D721Med (cell line): ENCODE measurements at regions not wholly inside any gene's neighbourhood (a gene's known extent, or its start where the extent isn't known, plus 50 kb on each side); places are given as distances from the start of the nearest gene placed in this dataset.

ENCODE experiments used
- DNase-seq: peaks from one replicate; pipeline ENCODE4 v3.0.0; 2011; ENCODE audit warnings: low spot score; ENCODE audit not compliant: insufficient read length
- FAIRE-seq: peaks from 2 replicates; lab custom pipeline; 2011; peaks lifted over from hg19 to GRCh38; lab: Jason Lieb, UNC
- TF ChIP-seq, protein P1 (sequence below): IDR thresholded peaks from 2 replicates; pipeline ENCODE4 v1.5.1; 2012; ENCODE audit warnings: mild to moderate bottlenecking, control low read depth; ENCODE audit not compliant: insufficient read depth; ENCODE audit errors: missing control alignments

- no peak for DNase-seq
- TF ChIP-seq, protein P1, sequence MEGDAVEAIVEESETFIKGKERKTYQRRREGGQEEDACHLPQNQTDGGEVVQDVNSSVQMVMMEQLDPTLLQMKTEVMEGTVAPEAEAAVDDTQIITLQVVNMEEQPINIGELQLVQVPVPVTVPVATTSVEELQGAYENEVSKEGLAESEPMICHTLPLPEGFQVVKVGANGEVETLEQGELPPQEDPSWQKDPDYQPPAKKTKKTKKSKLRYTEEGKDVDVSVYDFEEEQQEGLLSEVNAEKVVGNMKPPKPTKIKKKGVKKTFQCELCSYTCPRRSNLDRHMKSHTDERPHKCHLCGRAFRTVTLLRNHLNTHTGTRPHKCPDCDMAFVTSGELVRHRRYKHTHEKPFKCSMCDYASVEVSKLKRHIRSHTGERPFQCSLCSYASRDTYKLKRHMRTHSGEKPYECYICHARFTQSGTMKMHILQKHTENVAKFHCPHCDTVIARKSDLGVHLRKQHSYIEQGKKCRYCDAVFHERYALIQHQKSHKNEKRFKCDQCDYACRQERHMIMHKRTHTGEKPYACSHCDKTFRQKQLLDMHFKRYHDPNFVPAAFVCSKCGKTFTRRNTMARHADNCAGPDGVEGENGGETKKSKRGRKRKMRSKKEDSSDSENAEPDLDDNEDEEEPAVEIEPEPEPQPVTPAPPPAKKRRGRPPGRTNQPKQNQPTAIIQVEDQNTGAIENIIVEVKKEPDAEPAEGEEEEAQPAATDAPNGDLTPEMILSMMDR = no peak
- no peak for FAIRE-seq
These were observed 96.5 kb upstream of the SLCO6A1 start for GRCh38 chr5:102595332-102595731.

- TF ChIP-seq, protein P1 = no peak
- DNase-seq (no peak), FAIRE-seq (no peak)
These were observed 97.3 kb upstream of the SLCO6A1 start for GRCh38 chr5:102596113-102596512.

GRCh38 chr5:102596951-102597350 lies 98.2 kb upstream of the SLCO6A1 start:
- DNase-seq (no peak), FAIRE-seq (no peak)

DNA sequence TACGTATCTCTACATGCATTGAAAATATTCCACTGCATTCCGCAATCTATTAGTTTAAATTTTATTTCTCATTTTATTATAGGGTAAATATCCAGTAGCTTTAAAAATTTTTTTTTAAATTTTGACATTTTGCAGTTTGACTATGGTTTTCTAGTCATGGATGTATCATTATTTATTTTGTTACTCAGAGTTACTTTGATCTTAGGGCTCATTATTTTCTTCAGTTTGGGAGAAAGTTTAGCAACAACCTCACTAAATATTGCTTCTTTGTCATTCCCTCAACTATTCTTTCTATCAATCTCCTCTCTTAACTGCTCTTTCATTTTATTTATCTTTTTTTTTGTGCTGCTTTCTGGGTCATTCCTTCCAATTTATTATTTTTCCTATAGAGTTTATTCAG lies 100.5 kb upstream of the SLCO6A1 start:
- TF ChIP-seq, protein P1 = no peak
- FAIRE-seq (no peak), DNase-seq (no peak)

More at GRCh38 chr5:102596951-102597350, 98.2 kb upstream of the SLCO6A1 start:
- TF ChIP-seq, protein P1 = no peak

- TF ChIP-seq, protein P1 = no peak
- no peak for FAIRE-seq
- no peak for DNase-seq
These were observed 102.2 kb upstream of the SLCO6A1 start for GRCh38 chr5:102600964-102601363.

- DNase-seq (no peak), FAIRE-seq (no peak)
- TF ChIP-seq, protein P1 = no peak
These were observed 104.9 kb upstream of the SLCO6A1 start for GRCh38 chr5:102603670-102604069.

DNA sequence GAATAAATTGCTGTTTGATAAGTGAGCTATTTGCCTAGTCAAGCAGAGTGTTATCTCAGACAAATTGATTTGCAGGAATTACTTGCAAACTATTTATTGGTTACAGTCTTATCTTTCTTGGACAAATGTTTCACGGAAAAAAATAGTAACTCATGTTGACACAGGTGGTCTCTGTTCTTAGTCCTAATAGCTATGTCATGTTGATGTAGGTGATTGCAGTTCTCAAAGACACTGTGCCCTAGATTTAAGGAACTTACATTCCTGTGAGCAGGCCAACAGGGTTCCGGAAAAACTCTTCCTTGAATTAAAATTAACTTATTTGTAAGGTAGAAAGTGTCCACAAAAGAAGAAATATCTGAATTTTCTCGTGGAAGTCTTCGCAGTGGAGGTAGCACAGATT lies 109.6 kb upstream of the SLCO6A1 start:
- TF ChIP-seq, protein P1 = no peak
- DNase-seq (no peak), FAIRE-seq (no peak)
